AG04450 (cell line): ENCODE measurements at regions not wholly inside any gene's neighbourhood (a gene's known extent, or its start where the extent isn't known, plus 50 kb on each side); places are given as distances from the start of the nearest gene placed in this dataset.
"Not testable (repeated sequence)": the region's sequence is repeated elsewhere in the genome, so short reads cannot be mapped to it uniquely, and the experiment has no call there.

Source experiments
- CTCF ChIA-PET: fragments of 300-600, 350-600 bp; formaldehyde crosslinking; extraction: SDS; loops from one replicate; lab custom pipeline; 2022; ENCODE audit warnings: antibody characterized with exemption, inconsistent platforms; lab: Charles Lee
- POLR2A ChIA-PET: fragments of 350-600 bp; formaldehyde crosslinking; extraction: SDS; loops from one replicate; lab custom pipeline; 2021; ENCODE audit warnings: antibody characterized with exemption, inconsistent platforms; lab: Yijun Ruan, JAX
- DNase-seq: peaks from one replicate; pipeline ENCODE4 v3.0.0-alpha.2; 2011; ENCODE audit warnings: low read depth, low spot score
- H3K27ac ChIP-seq: one replicate; pipeline ENCODE4 v1.5.1; 2012; ENCODE audit warnings: low read depth, low read length, control low read depth
- H3K27me3 ChIP-seq: one replicate; pipeline ENCODE4 v1.6.0; 2012; ENCODE audit warnings: low read length; ENCODE audit not compliant: control insufficient read depth, insufficient read depth
- H3K4me3 ChIP-seq: 2 replicates; pipeline ENCODE4 v1.5.1; 2011; ENCODE audit warnings: mild to moderate bottlenecking, low read depth, low read length, control low read depth
- H3K9me3 ChIP-seq: 2 replicates; pipeline ENCODE4 v1.5.1; 2012; ENCODE audit warnings: low read length; ENCODE audit not compliant: control insufficient read depth, insufficient read depth
- CTCF ChIP-seq: IDR thresholded peaks from 2 replicates; pipeline ENCODE4 v1.5.1; 2011; ENCODE audit warnings: low read depth, low read length, control low read depth, inconsistent platforms

DNA sequence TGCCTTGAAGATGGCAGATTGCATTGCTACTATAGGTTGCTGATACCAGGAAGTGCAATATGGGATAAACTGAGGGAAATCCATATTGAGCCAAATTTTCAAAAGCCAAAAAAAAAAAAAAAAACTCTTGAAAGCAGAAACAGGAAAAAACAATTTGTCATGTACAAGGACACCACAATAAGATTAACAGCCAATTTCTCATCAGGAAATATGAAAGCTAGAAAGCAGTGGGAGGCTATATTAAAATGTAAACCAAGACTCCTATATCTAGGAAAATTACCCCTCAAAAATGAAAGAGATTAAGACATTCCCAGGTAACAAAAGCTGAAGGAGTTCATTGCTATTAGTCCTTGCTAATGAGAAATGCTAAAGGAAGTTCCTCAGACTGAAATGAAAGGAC, 462.8 kb upstream of the DPH6 start:
- Histone ChIP-seq H3K9me3 (no peaks in the 10 kb centered on the region), H3K27ac (no peak overlapping the region), H3K4me3 (no peak overlapping the region), H3K27me3 (no peaks in the 10 kb centered on the region)
- no peak for TF ChIP-seq CTCF
- ChIA-PET POLR2A (no interaction called here), CTCF (no interaction called here)
- no peak for DNase-seq

- H3K27me3 ChIP-seq, result no peaks in the 10 kb centered on the region
- H3K4me3 ChIP-seq, result no peak overlapping the region
- CTCF ChIA-PET, result interaction anchor here (0.6 kb wide), 1 partner anchor 469 kb away, joined by 3 read pairs; no protein-coding TSS in a partner anchor
- no peaks in the 10 kb centered on the region for H3K9me3 ChIP-seq
- no peak overlapping the region for H3K27ac ChIP-seq
- no peak for TF ChIP-seq CTCF
- POLR2A ChIA-PET, result no interaction called here
- no peak for DNase-seq
Measured at GRCh38 chr15:36024031-36024688, 478.2 kb upstream of the DPH6 start.

DNA sequence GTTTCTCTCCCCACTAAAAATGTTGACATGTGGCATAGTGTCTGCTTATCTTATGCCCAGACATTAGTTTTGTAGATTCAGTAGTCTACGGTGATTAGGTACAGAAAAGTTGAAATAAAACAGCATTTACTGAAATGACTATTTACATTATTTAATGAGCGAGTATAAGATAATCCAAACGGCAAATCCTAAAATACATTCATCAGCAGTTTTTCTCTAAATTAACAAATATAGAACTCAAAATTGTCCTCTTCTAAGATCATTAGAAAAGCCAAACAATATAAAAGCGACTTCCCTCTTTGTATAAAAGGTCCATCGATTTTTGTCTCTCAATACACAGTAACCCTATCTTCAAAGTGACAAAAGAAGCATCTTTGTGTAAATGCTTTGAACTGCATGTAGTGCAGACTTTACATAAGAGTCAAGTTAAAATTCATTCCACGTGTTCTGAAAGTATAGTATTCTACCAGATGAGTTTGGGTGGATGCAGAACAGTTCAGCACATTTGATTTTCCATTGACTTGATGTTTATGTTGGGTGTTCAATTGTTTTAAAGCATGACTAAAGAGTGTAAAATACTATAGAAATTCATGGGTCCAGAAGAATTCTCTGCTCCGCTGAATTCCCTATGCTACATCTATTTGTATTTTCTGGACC, 480.8 kb upstream of the DPH6 start:
- no peak overlapping the region for H3K27ac ChIP-seq
- TF ChIP-seq CTCF, result no peak
- DNase-seq, result no peak
- no peak overlapping the region for H3K4me3 ChIP-seq
- no peaks in the 10 kb centered on the region for H3K9me3 ChIP-seq
- ChIA-PET POLR2A (no interaction called here), CTCF (no interaction called here)
- H3K27me3 ChIP-seq, result no peaks in the 10 kb centered on the region

DNA sequence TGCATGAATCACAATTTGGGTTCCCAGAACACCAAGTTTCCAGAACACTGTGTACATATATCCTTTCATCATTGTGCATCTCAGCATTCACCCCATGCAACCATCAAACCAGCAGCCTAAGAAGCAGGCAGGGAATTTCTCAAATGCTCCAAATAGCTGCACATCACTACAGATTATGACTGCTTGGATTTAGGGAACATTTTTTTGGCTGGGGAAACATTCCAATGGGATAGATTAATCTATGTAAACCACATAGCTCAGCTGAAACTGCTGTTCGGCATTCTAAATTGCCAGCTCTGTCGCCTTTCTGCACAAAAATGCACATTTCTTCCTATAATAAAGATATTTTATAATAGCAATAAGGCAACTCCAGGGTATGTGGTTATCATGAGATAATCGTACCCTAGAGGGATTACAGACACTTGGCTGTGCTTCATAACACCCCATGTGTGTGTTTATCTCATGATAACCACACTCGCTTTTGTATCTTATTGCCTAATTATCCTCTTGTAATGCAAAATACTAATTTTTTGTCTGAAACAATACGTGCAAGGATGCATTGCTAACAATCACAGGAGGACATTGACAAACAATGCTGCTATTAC, 483.7 kb upstream of the DPH6 start:
- no peaks in the 10 kb centered on the region for H3K9me3 ChIP-seq
- H3K27ac ChIP-seq, result no peak overlapping the region
- peak; percentile 41 for DNase-seq
- no peak for TF ChIP-seq CTCF
- POLR2A ChIA-PET, result no interaction called here
- no peak overlapping the region for H3K4me3 ChIP-seq
- CTCF ChIA-PET, result no interaction called here
- no peaks in the 10 kb centered on the region for H3K27me3 ChIP-seq

DNA sequence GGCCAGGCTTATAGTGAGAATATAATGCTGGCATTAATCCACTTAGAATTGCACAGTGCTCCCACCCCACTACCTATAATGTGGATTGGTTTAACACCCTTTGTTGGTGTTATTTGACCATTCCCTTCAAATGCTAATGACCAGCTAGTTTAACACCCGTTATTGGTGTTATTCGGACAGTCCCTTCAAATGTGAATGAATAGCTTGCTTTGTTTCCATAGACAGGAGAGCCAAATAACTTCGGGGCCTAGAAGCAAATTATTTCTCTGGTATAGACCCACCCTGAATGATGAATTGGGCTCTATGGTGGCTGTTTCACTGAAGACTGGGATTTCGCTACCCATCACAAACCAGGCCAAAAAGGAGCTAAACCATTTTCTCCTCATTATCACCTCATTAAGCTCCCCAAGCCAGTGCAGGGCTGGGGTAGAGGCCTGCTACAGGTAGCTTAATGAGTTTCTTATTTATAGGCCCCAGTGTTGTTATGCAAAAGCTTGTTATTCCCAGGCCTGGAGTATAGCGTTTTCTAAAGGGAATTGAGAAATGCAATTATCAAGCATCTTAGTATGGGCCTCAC, 494.1 kb upstream of the DPH6 start:
- POLR2A ChIA-PET, result no interaction called here
- TF ChIP-seq CTCF, result no peak
- CTCF ChIA-PET, result no interaction called here

DNA sequence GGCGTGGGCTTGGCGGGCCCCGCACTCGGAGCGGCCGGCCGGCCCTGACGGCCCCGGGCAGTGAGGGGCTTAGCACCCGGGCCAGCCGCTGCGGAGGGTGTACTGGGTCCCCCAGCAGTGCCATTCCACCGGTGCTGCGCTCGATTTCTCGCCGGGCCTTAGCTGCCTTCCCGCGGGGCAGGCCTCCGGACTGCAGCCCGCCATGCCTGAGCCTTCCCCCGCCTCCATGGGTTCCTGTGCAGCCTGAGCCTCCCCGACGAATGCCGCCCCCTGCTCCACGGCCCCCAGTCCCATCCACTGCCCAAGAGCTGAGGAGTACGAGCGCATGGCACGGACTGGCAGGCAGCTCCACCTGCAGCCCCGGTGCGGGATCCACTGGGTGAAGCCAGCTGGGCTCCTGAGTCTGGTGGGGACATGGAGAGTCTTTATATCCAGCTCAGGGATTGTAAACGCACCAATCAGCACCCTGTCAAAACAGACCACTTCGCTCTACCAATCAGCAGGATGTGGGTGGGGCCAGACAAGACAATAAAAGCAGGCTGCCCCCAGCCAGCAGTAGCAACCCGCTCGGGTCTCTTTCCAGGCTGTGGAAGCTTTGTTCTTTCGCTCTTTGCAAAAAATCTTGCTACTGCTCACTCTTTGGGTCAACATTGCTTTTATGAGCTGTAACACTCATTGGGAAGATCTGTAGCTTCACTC, 501.2 kb upstream of the DPH6 start:
- DNase-seq, H3K9me3 ChIP-seq, H3K27ac ChIP-seq, H3K27me3 ChIP-seq, POLR2A ChIA-PET, CTCF ChIA-PET, H3K4me3 ChIP-seq: not testable (repeated sequence)

More for the DNA sequence above, 494.1 kb upstream of the DPH6 start:
- no peaks in the 10 kb centered on the region for H3K9me3 ChIP-seq
- DNase-seq, result no peak
- no peak overlapping the region for H3K27ac ChIP-seq
- H3K27me3 ChIP-seq, result no peaks in the 10 kb centered on the region
- no peak overlapping the region for H3K4me3 ChIP-seq
